H9 (cell line): ENCODE measurements at regions not wholly inside any gene's neighbourhood (a gene's known extent, or its start where the extent isn't known, plus 50 kb on each side); places are given as distances from the start of the nearest gene placed in this dataset.
A peak's percentile ranks its signal among the peaks of the same experiment; 100 is the strongest.

Experiments used
- DNase-seq: peaks from one replicate; pipeline ENCODE4 v3.0.0-alpha.2; 2017
- H2AFZ ChIP-seq: one replicate; pipeline ENCODE4 v1.6.1; 2013; ENCODE audit warnings: mild to moderate bottlenecking, low read length, control low read depth, moderate library complexity
- H2AK5ac ChIP-seq: 2 replicates; pipeline ENCODE4 v1.6.1; 2013; ENCODE audit warnings: low read length, control low read depth, mixed read lengths; ENCODE audit not compliant: insufficient read length
- H2BK120ac ChIP-seq: one replicate; pipeline ENCODE4 v1.6.1; 2013; ENCODE audit warnings: low read depth, mild to moderate bottlenecking, low read length, control low read depth, inconsistent platforms; ENCODE audit not compliant: poor library complexity, severe bottlenecking
- H2BK12ac ChIP-seq: 2 replicates; pipeline ENCODE4 v1.6.1; 2013; ENCODE audit warnings: low read length, control low read depth, mixed read lengths, low read depth; ENCODE audit not compliant: insufficient read length
- H2BK15ac ChIP-seq: 2 replicates; pipeline ENCODE4 v1.6.1; 2013; ENCODE audit warnings: low read depth, low read length, control low read depth
- H2BK20ac ChIP-seq: one replicate; pipeline ENCODE4 v1.6.1; 2013; ENCODE audit warnings: low read depth, mild to moderate bottlenecking, low read length, control low read depth, inconsistent platforms; ENCODE audit not compliant: poor library complexity, severe bottlenecking
- H2BK5ac ChIP-seq: 2 replicates; pipeline ENCODE4 v1.6.1; 2013; ENCODE audit warnings: low read length, control low read depth, mixed read lengths; ENCODE audit not compliant: insufficient read length
- H3K14ac ChIP-seq: 2 replicates; pipeline ENCODE4 v1.6.1; 2013; ENCODE audit warnings: low read length, control low read depth; ENCODE audit not compliant: insufficient read depth
- H3K18ac ChIP-seq: 2 replicates; pipeline ENCODE4 v1.6.1; 2013; ENCODE audit warnings: low read depth, mild to moderate bottlenecking, mixed read lengths, low read length, control low read depth; ENCODE audit not compliant: insufficient read length
- H3K23ac ChIP-seq: 2 replicates; pipeline ENCODE4 v1.6.1; 2013; ENCODE audit warnings: low read length, control low read depth, mixed read lengths, low read depth; ENCODE audit not compliant: insufficient read length
- H3K23me2 ChIP-seq: 2 replicates; pipeline ENCODE4 v1.6.1; 2013; ENCODE audit warnings: low read depth, mild to moderate bottlenecking, mixed read lengths, low read length, control low read depth; ENCODE audit not compliant: insufficient read length, poor library complexity, severe bottlenecking
- H3K27ac ChIP-seq: 2 replicates; pipeline ENCODE4 v1.5.1; 2013; ENCODE audit warnings: low read length, control low read depth, mixed read lengths, low read depth; ENCODE audit not compliant: insufficient read length
- H3K27me3 ChIP-seq: 2 replicates; pipeline ENCODE4 v1.6.1; 2013; ENCODE audit warnings: low read length, control low read depth, inconsistent platforms; ENCODE audit not compliant: insufficient read depth
- H3K4ac ChIP-seq: 2 replicates; pipeline ENCODE4 v1.6.1; 2013; ENCODE audit warnings: low read depth, mild to moderate bottlenecking, control low read depth, inconsistent platforms, low read length, moderate library complexity
- H3K4me1 ChIP-seq: 2 replicates; pipeline ENCODE4 v1.6.1; 2013; ENCODE audit warnings: low read length, control low read depth, inconsistent platforms; ENCODE audit not compliant: insufficient read depth
- H3K4me2 ChIP-seq: 2 replicates; pipeline ENCODE4 v1.6.1; 2013; ENCODE audit warnings: low read length, control low read depth, mixed read lengths; ENCODE audit not compliant: insufficient read length, insufficient read depth
- H3K56ac ChIP-seq: 2 replicates; pipeline ENCODE4 v1.6.1; 2013; ENCODE audit warnings: low read depth, mild to moderate bottlenecking, mixed read lengths, low read length, control low read depth; ENCODE audit not compliant: insufficient read length
- H3K79me1 ChIP-seq: 2 replicates; pipeline ENCODE4 v1.6.1; 2013; ENCODE audit warnings: low read depth, mild to moderate bottlenecking, moderate library complexity, low read length, control low read depth, inconsistent platforms; ENCODE audit not compliant: insufficient read depth, poor library complexity, severe bottlenecking
- H3K79me2 ChIP-seq: 2 replicates; pipeline ENCODE4 v1.6.1; 2013; ENCODE audit warnings: low read length, control low read depth, inconsistent platforms; ENCODE audit not compliant: insufficient read depth
- H3K9ac ChIP-seq: 2 replicates; pipeline ENCODE4 v1.6.1; 2013; ENCODE audit warnings: low read length, control low read depth, mixed read lengths; ENCODE audit not compliant: insufficient read length; ENCODE audit errors: extremely low read depth
- H3K9me3 ChIP-seq: one replicate; pipeline ENCODE4 v1.6.1; 2013; ENCODE audit warnings: low read depth, low read length, inconsistent platforms; ENCODE audit not compliant: control insufficient read depth
- H3T11ph ChIP-seq: one replicate; pipeline ENCODE4 v1.6.1; 2013; ENCODE audit warnings: mild to moderate bottlenecking, low read length, control low read depth, inconsistent platforms
- H4K20me1 ChIP-seq: one replicate; pipeline ENCODE4 v1.6.1; 2013; ENCODE audit not compliant: control insufficient read depth, insufficient read length, insufficient read depth
- H4K5ac ChIP-seq: 2 replicates; pipeline ENCODE4 v1.6.1; 2013; ENCODE audit warnings: low read depth, mild to moderate bottlenecking, mixed read lengths, low read length, control low read depth; ENCODE audit not compliant: insufficient read length
- H4K8ac ChIP-seq: replicated peaks from 2 replicates; pipeline ENCODE4 v1.6.1; 2013; ENCODE audit warnings: low read length, control low read depth, mixed read lengths, low read depth; ENCODE audit not compliant: insufficient read length
- H4K91ac ChIP-seq: 2 replicates; pipeline ENCODE4 v1.6.1; 2013; ENCODE audit warnings: low read depth, mild to moderate bottlenecking, moderate library complexity, mixed read lengths, low read length, control low read depth; ENCODE audit not compliant: insufficient read length
- H3K27ac Mint-ChIP-seq, 3 experiments: 2 replicates in 2 of 3; 3 replicates in 1 of 3; pipeline ENCODE4 v1.8.0; 2020 to 2021; ENCODE audit warnings: mixed read lengths in 3 of 3, mild to moderate bottlenecking in 1 of 3, moderate library complexity in 1 of 3
- H3K27me3 Mint-ChIP-seq: 2 replicates; pipeline ENCODE4 v1.8.0; 2021; ENCODE audit warnings: low read depth, mild to moderate bottlenecking, moderate library complexity, mixed read lengths
- H3K36me3 Mint-ChIP-seq, 3 experiments: 2 replicates in 2 of 3; 3 replicates in 1 of 3; pipeline ENCODE4 v1.8.0; 2020 to 2021; ENCODE audit warnings: low read depth in 3 of 3, mixed read lengths in 3 of 3; ENCODE audit not compliant: insufficient read depth in 1 of 3
- H3K4me1 Mint-ChIP-seq, 2 experiments: 2 replicates each; pipeline ENCODE4 v1.8.0; 2020; ENCODE audit warnings: mixed read lengths in 2 of 2
- H3K4me3 Mint-ChIP-seq, 2 experiments: 2 replicates in 1 of 2; 3 replicates in 1 of 2; pipeline ENCODE4 v1.8.0; 2020 to 2021; ENCODE audit warnings: mild to moderate bottlenecking in 2 of 2, mixed read lengths in 2 of 2, moderate library complexity in 1 of 2
- H3K9me3 Mint-ChIP-seq, 2 experiments: 2 replicates in 1 of 2; 3 replicates in 1 of 2; pipeline ENCODE4 v1.8.0; 2020; ENCODE audit warnings: mild to moderate bottlenecking in 2 of 2, mixed read lengths in 2 of 2, moderate library complexity in 1 of 2
- WGBS: extraction: QIAGEN DNeasy Blood & Tissue Kit; methylation state at CpG from one replicate; pipeline ENCODE4 v1.1.7; 2013; ENCODE audit warnings: missing lambda C conversion rate, low lambda C conversion rate, mixed read lengths; ENCODE audit not compliant: insufficient read length; ENCODE audit errors: extremely low coverage; 5-methylcytosine and 5-hydroxymethylcytosine counted together
- TF ChIP-seq, protein P1 (sequence below): fragments of 200-600 bp; sonication (generic); conservative IDR thresholded peaks from 3 replicates; pipeline ENCODE4 v1.8.0; 2021; ENCODE audit warnings: antibody characterized with exemption, mild to moderate bottlenecking

DNA sequence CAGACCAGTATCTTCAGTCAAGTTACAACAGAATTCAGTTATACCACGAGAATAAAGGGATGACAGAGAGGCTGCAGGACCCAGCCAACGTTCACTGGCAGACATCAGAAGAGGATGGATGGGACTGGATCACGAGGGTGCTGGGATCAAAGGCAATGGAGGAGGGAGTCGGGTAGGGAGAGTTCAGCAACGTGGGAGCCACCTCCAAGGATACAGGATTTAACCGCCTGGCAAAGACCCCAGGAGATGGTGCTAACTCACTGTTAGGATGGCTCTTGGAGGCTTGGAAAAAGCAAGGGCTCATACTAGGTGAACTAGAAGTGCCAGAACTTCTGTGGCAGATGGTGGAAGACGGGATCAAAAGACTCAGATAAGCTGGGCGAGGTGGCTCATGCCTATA is 99.1 kb upstream of the DISP3 start:
- Histone ChIP-seq H2AFZ (no peak overlapping the region), H4K5ac (no peak overlapping the region), H3K4ac (no peak overlapping the region), H2BK15ac (no peak overlapping the region), H3K27ac (no peak overlapping the region), H3K9ac (no peak overlapping the region), H3K18ac (no peak overlapping the region), H3K23ac (no peak overlapping the region), H3K23me2 (no peaks in the 10 kb centered on the region), H2AK5ac (no peak overlapping the region), H2BK5ac (no peak overlapping the region), H4K8ac (no peak overlapping the region), H3K79me2 (no peaks in the 10 kb centered on the region), H3K9me3 (no peaks in the 10 kb centered on the region), H2BK120ac (no peak overlapping the region), H2BK12ac (no peak overlapping the region), H2BK20ac (no peak overlapping the region), H4K91ac (no peak overlapping the region), H3K79me1 (no peaks in the 10 kb centered on the region), H3K4me2 (no peak overlapping the region), H3K27me3 (no peaks in the 10 kb centered on the region), H3T11ph (no peak overlapping the region), H3K14ac (no peak overlapping the region), H3K4me1 (no peaks in the 10 kb centered on the region), H4K20me1 (no peaks in the 10 kb centered on the region), H3K56ac (no peak overlapping the region)
- H3K4me1 Mint-ChIP-seq: peaks cover 5 to 9% of the 10 kb centered on the region in 2 experiments
- peaks cover 8% of the 10 kb centered on the region for H3K27me3 Mint-ChIP-seq
- WGBS: no CpG with 5 or more reads among the region's 8 CpGs
- peak overlapping the region in 1 of 3 experiments; percentile 46; a peak in 1 of 7 replicates for H3K27ac Mint-ChIP-seq
- no peaks in the 10 kb centered on the region for H3K36me3 Mint-ChIP-seq
- DNase-seq: no peak
- H3K4me3 Mint-ChIP-seq: no peak overlapping the region
- H3K9me3 Mint-ChIP-seq: no peaks in the 10 kb centered on the region
- TF ChIP-seq, protein P1, sequence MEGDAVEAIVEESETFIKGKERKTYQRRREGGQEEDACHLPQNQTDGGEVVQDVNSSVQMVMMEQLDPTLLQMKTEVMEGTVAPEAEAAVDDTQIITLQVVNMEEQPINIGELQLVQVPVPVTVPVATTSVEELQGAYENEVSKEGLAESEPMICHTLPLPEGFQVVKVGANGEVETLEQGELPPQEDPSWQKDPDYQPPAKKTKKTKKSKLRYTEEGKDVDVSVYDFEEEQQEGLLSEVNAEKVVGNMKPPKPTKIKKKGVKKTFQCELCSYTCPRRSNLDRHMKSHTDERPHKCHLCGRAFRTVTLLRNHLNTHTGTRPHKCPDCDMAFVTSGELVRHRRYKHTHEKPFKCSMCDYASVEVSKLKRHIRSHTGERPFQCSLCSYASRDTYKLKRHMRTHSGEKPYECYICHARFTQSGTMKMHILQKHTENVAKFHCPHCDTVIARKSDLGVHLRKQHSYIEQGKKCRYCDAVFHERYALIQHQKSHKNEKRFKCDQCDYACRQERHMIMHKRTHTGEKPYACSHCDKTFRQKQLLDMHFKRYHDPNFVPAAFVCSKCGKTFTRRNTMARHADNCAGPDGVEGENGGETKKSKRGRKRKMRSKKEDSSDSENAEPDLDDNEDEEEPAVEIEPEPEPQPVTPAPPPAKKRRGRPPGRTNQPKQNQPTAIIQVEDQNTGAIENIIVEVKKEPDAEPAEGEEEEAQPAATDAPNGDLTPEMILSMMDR: no peak
